OCI-LY7 (cell line): ENCODE measurements at regions not wholly inside any gene's neighbourhood (a gene's known extent, or its start where the extent isn't known, plus 50 kb on each side); places are given as distances from the start of the nearest gene placed in this dataset.

Experiments
- EZH2phosphoT487 ChIP-seq: fragments of 200-600 bp; sonication (generic); IDR thresholded peaks from 2 replicates; pipeline ENCODE4 v1.6.1; 2018; ENCODE audit warnings: low read depth, borderline replicate concordance, mild to moderate bottlenecking, mixed run types, antibody characterized with exemption, low read length, moderate library complexity, mixed read lengths
- TF ChIP-seq, protein P1 (sequence below): fragments of 200-600 bp; sonication (generic); conservative IDR thresholded peaks from 2 replicates; pipeline ENCODE4 v1.5.1; 2014; ENCODE audit warnings: mild to moderate bottlenecking, antibody characterized with exemption, low read length, moderate library complexity, mixed read lengths

DNA sequence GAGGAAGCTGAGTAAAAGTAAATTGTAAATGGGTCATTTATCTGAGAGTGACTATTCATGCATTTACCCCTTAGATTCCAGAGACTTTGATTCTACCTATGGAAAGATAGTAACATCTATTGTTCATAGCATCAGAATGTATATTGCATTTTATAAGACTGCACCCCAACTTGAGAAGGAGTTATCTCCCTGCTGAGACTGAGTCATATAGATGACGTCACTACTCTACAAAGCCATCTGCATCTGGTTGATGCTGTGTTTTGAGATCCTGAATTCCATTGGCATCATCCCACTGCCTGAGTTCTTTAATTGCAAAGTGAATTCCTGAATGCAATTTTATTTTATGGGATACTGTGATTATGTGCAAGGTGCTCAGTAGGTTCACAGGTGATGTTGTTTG is 444.0 kb upstream of the SLC35B3 start:
- TF ChIP-seq, protein P1, sequence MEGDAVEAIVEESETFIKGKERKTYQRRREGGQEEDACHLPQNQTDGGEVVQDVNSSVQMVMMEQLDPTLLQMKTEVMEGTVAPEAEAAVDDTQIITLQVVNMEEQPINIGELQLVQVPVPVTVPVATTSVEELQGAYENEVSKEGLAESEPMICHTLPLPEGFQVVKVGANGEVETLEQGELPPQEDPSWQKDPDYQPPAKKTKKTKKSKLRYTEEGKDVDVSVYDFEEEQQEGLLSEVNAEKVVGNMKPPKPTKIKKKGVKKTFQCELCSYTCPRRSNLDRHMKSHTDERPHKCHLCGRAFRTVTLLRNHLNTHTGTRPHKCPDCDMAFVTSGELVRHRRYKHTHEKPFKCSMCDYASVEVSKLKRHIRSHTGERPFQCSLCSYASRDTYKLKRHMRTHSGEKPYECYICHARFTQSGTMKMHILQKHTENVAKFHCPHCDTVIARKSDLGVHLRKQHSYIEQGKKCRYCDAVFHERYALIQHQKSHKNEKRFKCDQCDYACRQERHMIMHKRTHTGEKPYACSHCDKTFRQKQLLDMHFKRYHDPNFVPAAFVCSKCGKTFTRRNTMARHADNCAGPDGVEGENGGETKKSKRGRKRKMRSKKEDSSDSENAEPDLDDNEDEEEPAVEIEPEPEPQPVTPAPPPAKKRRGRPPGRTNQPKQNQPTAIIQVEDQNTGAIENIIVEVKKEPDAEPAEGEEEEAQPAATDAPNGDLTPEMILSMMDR = no peak
- no peak for TF ChIP-seq EZH2phosphoT487
